Mesothelial cell of epicardium (in vitro differentiated cells): ENCODE measurements at regions not wholly inside any gene's neighbourhood (a gene's known extent, or its start where the extent isn't known, plus 50 kb on each side); places are given as distances from the start of the nearest gene placed in this dataset.

Experiments
- DNase-seq, 2 experiments: peaks; one replicate each; pipeline ENCODE4 v3.0.0; 2021; ENCODE audit warnings: low spot score in 2 of 2; ENCODE audit not compliant: unreplicated experiment in 2 of 2
- H3K27ac Mint-ChIP-seq: 2 replicates; pipeline ENCODE4 v1.8.0; 2021; ENCODE audit warnings: mixed read lengths
- H3K27me3 Mint-ChIP-seq: 2 replicates; pipeline ENCODE4 v1.8.0; 2021; ENCODE audit warnings: low read depth, mixed read lengths
- H3K36me3 Mint-ChIP-seq: 2 replicates; pipeline ENCODE4 v1.8.0; 2021; ENCODE audit warnings: mixed read lengths
- H3K4me1 Mint-ChIP-seq: 2 replicates; pipeline ENCODE4 v1.8.0; 2021; ENCODE audit warnings: mixed read lengths
- H3K4me3 Mint-ChIP-seq: 2 replicates; pipeline ENCODE4 v1.8.0; 2021; ENCODE audit warnings: mild to moderate bottlenecking, moderate library complexity, mixed read lengths
- H3K9me3 Mint-ChIP-seq: 2 replicates; pipeline ENCODE4 v1.8.0; 2021; ENCODE audit warnings: mixed read lengths
- CTCF ChIP-seq: fragments of 200-600 bp; sonication (generic); IDR thresholded peaks from one replicate; pipeline ENCODE4 v1.5.0; 2021; ENCODE audit warnings: antibody characterized with exemption; ENCODE audit not compliant: unreplicated experiment

- H3K36me3 Mint-ChIP-seq = no peaks in the 10 kb centered on the region
- TF ChIP-seq CTCF = no peak
- no peak for DNase-seq
- no peak overlapping the region for H3K27ac Mint-ChIP-seq
- no peaks in the 10 kb centered on the region for H3K9me3 Mint-ChIP-seq
- H3K4me1 Mint-ChIP-seq = no peaks in the 10 kb centered on the region
- H3K4me3 Mint-ChIP-seq = no peak overlapping the region
- peaks cover 9% of the 10 kb centered on the region for H3K27me3 Mint-ChIP-seq
Observed at GRCh38 chr5:88117546-88117945, 151.1 kb downstream of the TMEM161B start.

DNA sequence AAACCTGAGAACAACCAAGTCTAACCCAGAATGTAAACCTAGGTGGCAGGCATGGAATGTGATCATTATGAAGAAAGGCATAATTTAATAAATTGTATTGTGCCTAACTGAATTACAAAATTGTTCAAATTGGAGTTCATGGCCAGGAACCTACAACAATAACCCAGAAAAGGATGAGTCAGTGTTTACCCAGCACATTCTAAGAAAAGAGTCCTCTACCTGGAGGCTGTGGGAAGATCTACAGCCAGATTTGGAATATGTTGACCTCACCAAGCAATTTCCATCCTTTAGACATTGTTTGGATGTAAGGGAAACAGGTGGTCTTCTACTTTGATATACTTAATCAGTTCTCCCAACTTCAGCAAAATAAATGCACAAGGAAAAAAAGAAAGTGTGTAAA lies 152.2 kb downstream of the TMEM161B start:
- Mint-ChIP-seq H3K4me1 (no peaks in the 10 kb centered on the region), H3K36me3 (no peaks in the 10 kb centered on the region), H3K4me3 (no peak overlapping the region), H3K27ac (no peak overlapping the region), H3K9me3 (no peaks in the 10 kb centered on the region), H3K27me3 (peaks cover 4% of the 10 kb centered on the region)
- TF ChIP-seq CTCF = no peak
- no peak for DNase-seq

- no peak for DNase-seq
- Mint-ChIP-seq H3K9me3 (no peaks in the 10 kb centered on the region), H3K27me3 (no peaks in the 10 kb centered on the region), H3K27ac (no peak overlapping the region), H3K36me3 (no peaks in the 10 kb centered on the region), H3K4me3 (no peak overlapping the region), H3K4me1 (no peaks in the 10 kb centered on the region)
- no peak for TF ChIP-seq CTCF
Observed at GRCh38 chr5:88115211-88115610, 153.4 kb downstream of the TMEM161B start.

- no peak for TF ChIP-seq CTCF
- H3K27me3 Mint-ChIP-seq = no peaks in the 10 kb centered on the region
- H3K36me3 Mint-ChIP-seq = no peaks in the 10 kb centered on the region
- H3K9me3 Mint-ChIP-seq = no peaks in the 10 kb centered on the region
- H3K4me3 Mint-ChIP-seq = no peak overlapping the region
- H3K27ac Mint-ChIP-seq = no peak overlapping the region
- DNase-seq = no peak
- H3K4me1 Mint-ChIP-seq = no peaks in the 10 kb centered on the region
Observed at GRCh38 chr5:88113429-88113828, 155.2 kb downstream of the TMEM161B start.

- no peak for DNase-seq
- Mint-ChIP-seq H3K36me3 (no peaks in the 10 kb centered on the region), H3K27me3 (no peaks in the 10 kb centered on the region), H3K4me1 (no peaks in the 10 kb centered on the region), H3K4me3 (no peak overlapping the region), H3K9me3 (no peaks in the 10 kb centered on the region), H3K27ac (no peak overlapping the region)
- no peak for TF ChIP-seq CTCF
Observed at GRCh38 chr5:88109818-88110217, 158.8 kb downstream of the TMEM161B start.
